Endothelial cell of hepatic sinusoid (primary cell): ENCODE measurements at regions not wholly inside any gene's neighbourhood (a gene's known extent, or its start where the extent isn't known, plus 50 kb on each side); places are given as distances from the start of the nearest gene placed in this dataset.
"Not testable (repeated sequence)": the region's sequence is repeated elsewhere in the genome, so short reads cannot be mapped to it uniquely, and the experiment has no call there.

Source experiments
- in situ Hi-C: cut with HindIII; loops from 2 replicates; pipeline ENCODE4 v1.10.0; 2017; ENCODE audit warnings: low sequenced_read_pairs

DNA sequence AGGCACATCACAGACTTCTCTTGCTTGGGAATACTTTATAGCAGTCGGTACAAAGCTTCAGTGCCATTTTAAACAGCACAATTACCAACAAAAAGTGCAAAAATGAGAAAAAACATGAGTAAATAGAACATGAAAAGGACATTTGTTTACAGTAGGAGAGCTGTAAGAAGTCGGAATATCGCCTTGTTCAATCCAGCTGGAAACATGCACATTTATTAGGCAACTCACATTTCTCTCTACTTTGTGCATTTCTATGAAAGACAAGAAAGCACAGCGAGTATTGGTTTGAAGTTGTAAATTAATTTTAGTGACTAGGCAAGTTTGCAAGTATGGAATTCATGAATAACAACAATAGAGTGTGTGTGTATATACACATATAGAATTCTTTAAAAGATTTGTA, 484.7 kb downstream of the DACH1 start:
- in situ Hi-C loops: no loop called here

DNA sequence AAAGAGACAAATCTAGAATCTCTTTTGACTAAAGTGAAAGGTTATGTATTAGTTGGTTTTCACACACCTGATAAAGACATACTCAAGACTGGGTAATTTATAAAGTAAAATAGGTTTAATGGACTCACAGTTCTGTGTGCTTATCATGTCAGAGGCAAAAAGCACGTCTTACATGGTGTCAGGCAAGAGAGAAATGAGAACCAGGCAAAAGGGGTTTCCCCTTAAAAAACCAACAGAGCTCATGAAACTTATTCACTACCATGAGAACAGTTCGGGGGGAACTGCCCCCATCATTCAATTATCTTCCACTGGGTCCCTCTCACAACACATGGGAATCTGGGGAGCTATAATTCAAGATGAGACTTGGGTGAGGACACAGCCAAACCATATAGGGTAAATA, 486.8 kb downstream of the DACH1 start:
- in situ Hi-C loops: no loop called here

DNA sequence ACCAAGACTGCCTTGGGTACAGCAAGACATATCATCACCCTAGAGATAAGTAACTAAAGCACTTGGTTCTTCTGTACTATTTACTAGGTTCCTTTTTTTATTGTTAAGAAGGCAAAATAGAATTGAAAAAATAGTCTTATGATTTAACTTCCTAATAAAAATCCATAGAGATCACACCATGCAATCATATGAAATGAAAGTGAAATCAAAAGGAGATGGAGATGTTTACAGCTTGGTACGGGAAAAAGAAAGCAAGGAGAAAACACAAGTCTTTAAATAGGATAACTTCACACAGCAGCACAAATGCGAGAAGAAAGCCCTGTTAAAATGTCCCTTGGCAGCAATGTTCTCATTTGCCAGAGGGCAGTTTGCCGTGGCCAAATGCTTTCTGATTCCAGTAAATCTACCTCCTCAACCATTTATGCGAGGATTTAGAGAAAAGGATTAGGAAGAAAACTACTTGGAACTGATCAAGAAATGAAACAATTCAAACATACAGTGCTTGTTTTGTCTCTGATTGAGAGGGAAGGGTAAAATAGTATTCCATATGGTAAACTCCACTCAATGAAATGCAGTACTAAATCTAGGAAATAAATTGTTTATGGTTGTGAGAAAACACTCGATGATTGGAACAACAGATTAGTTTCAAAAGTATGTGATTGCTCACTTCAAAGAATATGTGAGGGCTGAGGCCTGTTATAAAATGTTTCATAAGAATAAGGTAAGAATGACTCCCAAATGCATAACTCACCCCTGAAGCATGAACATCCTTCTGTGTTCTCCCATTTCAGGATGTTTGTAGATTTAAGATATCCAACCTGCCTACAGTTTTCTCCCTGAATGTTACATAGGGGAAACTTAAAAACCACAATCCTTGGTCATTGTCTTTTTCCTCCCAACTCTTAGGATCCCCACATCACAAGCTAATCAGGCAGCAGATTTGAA, 487.8 kb downstream of the DACH1 start:
- in situ Hi-C loops: no loop called here

DNA sequence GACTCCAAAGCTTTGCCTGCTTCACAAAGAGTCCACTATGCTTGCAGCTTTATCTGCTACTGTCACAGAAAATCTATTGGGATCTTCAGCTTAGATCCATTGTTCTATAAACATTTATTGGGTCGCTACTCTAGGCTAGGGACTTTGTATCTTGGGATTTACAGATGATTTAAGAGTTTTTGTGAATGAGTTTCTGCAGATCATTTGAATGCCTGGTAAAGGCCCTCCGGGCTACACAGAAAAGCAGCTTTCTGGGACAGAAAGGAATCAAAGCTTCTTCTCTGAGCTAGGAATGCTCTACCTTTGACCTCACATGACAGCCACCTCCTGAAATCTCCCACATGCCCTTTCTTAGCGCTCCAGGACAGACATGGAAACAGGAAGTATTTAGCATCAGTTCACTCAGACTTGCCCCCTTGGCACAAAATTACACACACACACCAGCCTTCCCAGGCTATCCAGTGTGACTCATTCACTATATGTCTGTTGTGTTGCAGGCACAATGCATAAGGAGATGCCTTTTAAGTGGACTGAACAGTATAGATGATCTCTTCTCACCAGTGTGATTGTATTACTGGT, 492.4 kb downstream of the DACH1 start:
- in situ Hi-C loops: no loop called here

DNA sequence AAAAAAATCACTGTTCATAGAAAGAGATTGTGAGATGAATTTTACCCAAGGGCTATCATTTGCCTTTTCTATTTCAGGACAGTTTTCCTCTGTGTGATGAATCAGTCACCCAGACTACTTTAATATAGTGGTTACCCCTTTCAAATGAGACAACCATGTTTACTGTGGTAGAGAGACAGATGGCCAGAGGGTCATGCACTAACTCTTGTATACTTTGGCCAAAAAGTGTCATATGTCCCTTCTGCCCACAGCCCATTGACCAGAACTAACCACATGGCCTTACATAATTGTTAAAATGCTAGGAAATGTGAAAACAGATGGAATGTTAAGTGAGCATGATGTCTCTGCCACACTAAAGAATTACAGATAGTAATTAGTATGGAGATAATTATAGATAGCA, 498.7 kb downstream of the DACH1 start:
- in situ Hi-C loops: no loop called here

DNA sequence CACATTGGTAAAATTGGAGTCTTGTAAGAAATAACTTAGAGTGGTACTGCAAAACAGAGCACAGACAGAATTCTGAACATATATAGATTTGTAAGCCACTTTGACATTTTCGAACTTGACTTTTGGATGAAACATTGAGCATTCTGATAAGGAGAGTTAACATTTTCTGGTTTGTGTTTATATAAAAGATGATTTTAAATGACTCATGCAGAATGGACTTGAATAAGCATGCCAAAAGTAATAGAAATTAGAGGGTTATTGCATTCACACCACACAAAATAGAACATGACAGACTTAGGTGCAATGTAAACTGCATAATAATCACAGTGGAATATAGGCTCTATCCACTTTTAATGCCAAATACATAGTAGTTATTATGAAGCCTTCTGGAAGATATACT, 507.0 kb downstream of the DACH1 start:
- in situ Hi-C loops: no loop called here

DNA sequence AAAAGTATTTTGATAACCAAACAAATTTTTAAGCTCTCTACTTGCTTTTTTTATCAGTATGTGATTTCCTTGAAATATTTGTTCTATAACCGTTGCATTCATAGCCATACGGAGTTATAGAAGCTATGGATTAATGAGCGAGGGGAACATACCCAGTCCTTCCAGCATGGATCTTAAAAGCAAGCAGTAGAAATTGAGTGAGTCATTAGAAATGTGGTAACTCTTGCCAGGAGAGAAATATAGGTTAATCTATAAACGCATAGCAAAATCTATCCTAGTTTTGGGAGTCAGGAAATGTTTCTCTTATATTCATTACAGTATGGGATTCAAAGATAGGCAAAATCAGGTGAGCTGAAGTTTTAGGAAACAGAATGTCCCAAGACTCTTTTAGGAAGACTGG, 507.4 kb downstream of the DACH1 start:
- in situ Hi-C loops: no loop called here

DNA sequence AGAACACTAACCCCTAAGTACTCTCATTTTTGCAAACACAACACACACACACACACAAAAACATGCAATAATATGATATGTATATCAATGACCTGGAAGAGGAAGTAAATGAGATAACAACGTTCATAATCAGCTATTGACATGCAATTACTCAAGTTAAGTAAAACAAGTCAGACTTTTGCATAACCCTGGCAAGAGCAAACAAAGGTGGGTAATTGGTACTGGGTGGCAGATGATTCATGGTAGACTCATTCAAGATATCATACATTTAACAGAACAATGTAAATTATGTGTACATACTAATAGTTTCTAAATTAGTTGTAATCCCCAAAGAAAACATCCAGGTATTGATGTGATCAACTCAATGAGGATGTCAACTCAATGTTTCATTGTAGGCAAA, 508.8 kb downstream of the DACH1 start:
- in situ Hi-C loops: no loop called here

DNA sequence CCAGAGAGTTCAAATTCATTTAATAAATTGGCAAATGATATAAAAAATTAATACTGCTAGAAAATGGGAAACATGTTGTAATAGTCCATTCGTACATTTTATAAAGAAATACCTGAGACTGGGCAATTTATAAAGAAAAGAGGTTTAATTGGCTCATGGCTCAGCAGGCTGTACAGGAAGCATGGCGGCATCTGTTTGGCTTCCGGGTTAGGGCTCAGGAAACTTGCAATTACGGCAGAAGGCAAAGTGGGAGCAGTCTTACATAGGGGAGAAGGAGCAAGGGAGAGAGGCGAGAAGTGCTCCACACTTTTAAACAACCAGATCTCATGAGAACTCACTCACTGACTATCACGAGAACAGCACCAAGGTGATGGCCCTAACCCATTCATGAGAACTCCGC, 512.0 kb downstream of the DACH1 start:
- in situ Hi-C loops: no loop called here

DNA sequence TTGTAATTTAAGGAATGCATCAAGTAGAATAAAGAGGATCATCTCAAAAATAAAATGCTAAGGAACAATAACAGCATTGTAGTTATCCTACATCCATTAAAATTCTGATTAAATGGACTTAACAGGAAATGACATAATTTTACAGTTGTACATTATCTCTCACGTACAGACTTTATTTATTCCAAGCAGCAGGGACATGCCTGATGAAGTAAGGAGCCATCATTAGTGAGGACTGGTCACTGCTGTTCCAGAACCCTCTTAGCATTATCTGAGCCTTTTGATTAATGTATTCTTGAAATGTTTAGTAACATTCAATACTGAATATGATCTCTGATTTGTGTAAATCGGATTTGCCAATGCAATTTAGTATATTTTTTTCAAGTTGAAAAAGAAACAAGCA, 516.1 kb downstream of the DACH1 start:
- in situ Hi-C loops: no loop called here

DNA sequence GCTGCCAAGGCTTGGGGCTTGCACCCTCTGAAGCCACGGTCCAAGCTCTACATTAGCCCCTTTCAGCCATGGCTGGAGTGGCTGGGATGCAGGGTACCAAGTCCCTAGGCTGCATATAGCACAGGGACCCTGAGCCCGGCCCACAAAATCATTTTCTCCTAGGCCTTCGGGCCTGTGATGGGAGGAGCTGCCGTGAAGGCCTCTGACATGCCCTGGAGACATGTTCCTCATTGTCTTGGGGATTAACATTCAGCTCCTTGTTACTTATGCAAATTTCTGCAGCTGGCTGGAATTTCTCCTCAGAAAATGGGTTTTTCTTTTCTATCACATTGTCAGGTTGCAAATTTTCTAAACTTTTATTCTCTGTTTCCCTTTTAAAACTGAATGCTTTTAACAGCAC, 521.1 kb downstream of the DACH1 start:
- in situ Hi-C loops: not testable (repeated sequence)

DNA sequence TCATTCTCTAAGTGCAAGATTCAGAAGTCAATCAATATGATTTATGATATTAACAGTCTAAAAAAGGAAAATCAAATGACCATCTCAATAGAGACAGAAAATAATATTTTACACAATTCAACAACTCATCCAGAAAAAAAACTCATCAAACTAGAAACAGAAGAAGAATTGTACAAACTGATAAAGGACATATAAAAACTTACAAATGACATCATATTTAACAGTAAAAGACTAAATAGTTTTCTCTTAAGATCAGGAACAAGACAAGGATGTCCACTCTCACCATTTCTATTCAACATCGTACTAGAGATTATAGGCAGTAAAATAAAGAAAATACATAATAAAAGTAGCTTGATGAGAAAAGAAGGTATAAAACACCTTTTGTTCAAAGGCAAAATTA, 527.3 kb downstream of the DACH1 start:
- in situ Hi-C loops: no loop called here

DNA sequence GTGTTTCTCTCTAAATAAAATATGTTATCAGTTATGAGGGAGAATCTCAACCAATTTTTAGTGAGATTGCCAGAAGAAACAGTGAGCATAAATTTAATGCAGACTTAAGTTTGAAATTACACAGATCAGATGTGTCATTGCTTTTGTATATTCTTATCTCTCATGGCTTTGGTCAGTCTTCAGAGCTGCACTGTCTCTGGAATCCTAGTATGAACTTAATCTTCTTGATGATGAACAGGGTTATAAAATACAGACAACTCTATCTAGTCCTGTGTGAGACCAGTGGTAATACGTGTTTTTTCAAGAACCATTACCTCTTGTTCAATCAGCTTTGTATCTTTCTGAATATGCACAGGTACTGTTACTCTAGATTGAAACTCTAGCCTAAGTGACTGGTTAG, 528.0 kb downstream of the DACH1 start:
- in situ Hi-C loops: no loop called here

DNA sequence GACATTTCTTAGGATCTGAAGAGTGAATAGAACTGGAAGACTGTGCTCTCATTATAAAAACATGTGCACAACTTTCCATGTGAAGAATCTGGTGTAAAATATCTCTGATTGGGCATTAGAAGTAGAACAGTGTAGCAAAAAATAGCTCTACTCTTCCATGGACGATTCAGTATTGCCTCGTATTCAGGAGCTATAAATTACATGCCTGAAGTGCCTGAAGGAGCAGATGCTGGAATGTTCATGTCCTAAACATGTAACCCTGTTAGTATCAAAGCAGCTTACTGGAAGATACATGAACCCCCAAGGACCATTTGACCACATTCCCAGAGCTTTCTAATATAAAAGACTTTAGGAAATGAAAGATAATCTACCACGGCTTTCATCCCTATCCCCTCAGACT, 528.9 kb downstream of the DACH1 start:
- in situ Hi-C loops: no loop called here

DNA sequence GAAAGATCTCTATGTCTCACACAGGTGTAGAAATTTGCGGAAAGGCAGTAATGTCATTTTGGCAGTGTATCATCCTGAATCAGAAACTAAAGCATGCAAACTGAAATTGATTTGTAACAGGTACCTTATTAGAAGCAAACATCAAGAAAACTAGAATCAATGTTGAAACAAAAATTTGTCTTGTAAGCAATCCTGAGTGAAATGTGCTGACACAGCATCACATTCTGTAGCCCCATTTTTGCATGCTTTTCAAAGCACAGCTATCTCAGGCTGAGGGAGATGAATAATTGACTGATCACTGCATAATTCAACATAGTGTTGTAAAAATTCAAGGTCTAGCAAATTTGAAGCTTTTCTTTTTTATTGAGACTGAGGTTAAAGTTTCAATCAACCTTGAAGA, 539.7 kb downstream of the DACH1 start:
- in situ Hi-C loops: no loop called here

DNA sequence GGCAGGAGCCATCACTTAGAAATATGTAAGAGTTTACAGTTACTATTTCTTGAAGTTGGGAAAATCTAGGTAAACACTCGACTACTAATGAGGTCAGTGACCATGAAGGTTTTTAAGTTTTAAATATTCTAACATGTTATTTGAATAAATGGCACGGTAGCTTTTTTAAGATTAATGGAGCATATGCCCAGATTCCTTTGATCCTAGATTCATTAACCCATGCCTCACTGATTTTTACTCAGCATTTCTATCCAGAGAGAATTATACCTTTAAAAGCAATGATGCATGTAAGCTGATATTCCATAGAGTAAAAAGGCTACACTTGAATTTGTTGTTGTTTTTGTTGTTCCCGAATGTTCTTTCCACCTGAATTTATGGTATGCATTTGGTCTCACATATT, 541.4 kb downstream of the DACH1 start:
- in situ Hi-C loops: no loop called here

DNA sequence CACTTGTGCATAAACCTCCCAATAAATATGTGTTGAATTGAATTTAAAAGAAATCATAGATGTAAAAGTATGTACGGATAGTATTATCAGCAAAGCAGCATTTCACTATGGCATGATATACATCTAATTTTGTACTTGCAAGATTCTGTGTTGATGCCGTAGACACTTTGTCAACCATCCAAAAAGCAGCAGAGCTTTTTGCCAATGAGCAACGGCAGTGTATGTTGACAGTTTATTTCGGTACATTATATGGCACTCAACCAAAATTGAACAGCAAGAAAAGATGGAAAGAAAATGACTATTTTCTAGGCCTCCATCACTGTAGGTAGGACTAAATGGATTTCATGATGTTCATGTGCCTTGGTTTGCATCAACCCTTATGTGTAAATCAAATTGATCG, 543.7 kb downstream of the DACH1 start:
- in situ Hi-C loops: no loop called here

DNA sequence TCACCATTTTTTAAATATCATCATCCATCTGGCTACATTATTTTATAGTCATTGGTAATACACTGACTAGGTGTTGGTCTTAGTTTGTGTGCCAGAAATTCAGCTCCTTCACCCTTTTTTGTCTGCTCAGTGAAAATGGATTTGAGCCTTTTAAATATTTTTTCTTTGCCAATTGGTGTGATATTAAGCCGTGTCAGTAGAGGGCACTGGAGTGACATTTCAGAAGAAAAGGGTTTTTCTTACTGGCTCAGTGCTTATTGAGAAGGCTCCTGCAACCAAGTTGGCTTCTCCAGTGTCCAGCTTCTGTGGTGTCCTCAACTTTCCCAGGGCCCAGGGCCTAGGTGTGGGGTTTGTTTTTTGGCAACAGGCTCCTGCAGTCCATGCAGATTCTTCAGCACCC, 546.6 kb downstream of the DACH1 start:
- in situ Hi-C loops: no loop called here

DNA sequence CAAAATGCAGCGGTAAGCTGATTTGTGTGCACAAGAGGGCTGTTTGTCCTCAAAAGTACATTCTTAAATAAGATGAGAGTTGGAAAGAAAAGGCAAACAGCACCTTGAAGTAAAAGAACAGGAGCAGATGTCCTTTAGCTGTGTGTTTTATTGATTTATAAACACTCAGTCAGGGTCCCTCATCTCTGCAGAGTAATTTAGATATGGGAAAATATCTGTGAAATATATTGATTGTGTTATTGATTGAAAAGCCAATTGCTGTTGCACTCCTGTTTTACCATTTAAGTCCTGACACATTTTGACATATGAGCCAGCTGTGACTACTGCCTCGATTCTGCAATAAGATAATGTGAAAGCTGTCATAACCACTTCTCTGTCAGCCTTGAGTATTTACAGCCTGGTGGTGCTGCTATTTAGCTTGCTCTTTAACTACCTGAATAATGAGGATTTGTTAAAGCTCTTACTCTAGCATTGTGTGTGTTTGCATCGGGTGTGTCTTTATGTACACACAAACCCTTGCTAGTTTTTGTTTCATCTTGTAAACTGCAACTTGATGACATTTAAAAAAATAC, 550.1 kb downstream of the DACH1 start:
- in situ Hi-C loops: no loop called here

DNA sequence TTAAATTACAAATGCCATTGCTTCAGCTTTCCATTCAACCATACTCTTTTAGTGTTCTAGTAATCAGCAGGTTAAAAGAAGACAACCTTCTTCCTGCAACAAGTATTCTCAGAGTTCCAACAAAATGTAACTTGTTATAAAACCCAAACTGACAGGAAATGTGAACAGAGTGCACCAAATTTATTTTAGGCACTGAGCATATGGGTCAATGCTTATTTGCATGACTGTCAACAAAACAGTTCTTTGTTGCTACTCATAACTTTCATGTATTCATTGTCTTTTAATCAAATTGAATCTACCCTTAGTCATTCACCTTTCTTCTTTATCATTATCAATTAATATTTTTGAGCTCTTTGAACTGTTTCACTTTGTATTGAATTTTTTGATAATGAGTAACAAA, 554.1 kb downstream of the DACH1 start:
- in situ Hi-C loops: no loop called here

DNA sequence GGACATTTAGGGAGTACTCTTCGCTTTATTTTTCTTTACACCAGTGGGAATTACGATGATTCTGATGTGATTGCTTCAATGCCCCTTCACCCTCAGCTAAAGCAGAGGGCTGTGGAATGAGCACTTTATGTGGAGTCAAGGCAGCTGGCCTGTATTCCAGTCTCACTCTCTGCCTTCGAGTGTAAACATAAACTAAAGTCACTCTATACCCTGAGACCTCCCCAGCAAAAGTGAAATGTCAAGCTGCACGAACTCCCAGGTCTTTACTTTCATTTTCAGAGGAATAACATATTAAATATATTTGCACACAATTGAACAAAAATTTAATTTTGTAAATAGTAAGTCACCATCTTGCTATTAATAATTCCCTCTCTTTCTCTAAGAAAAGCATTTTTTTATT, 557.1 kb downstream of the DACH1 start:
- in situ Hi-C loops: no loop called here

DNA sequence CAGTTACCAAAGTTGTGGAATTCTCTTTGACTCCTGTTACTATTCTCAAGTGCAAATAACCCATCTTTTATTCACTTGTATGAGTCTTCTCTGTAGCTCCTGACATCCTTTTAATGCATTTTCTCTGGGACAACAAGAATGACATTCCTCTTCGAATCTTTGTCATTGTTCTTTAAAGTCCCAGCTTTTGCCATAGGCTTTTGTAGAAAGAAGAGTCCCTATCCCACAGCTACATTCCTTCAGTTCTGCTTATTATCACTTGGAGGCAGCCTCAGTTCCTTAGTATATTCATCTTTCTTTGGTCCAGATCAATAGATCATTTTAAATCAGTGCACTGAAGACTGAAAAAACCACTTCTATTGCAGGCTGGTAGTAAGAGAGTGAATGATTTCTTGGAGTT, 560.2 kb downstream of the DACH1 start:
- in situ Hi-C loops: no loop called here
